ENCODE measurements at regions not wholly inside any gene's neighbourhood (a gene's known extent, or its start where the extent isn't known, plus 50 kb on each side); places are given as distances from the start of the nearest gene placed in this dataset.

DNA sequence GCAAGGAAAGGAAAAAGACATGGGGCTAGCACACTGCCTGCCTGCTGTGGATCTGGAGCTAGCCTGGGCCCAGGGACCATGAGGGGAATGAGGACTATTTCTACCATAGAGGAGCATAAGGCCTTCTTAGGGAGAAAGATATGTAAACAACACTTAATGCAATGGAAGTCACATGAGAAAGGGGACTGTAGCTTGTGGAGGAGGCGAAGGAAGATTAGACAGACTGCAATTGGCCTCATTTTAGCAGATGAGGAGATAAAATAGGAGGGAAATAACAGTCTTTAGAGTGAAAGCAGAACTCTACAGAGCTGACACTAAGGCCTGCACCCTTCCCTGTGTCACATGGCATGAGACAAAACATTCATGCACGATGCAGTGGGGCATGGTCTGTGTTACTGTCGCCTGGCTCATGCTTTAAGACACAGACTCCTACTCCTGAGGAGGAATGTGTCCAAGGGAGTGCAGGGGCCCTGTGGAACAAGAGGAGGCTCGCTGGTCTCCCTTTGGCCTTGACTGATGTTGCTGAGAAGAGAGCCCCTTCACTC lies 829.3 kb upstream of the IGFBP3 start:
- TF ChIP-seq FOXP2 (optimal IDR thresholded peaks at IDR 0.05; ENCODE audit: control extremely low read depth, extremely low read length, insufficient read depth) (no peak), POLR2AphosphoS5 (IDR thresholded peaks at IDR 0.05; ENCODE audit: borderline replicate concordance, low read depth, low read length) (no peak), EZH2 (IDR thresholded peaks at IDR 0.05) (no peak)
- no peak overlapping the region for H3K9ac ChIP-seq (ENCODE audit: insufficient read length)
- no peaks in the 10 kb centered on the region for H3K36me3 ChIP-seq (ENCODE audit: insufficient read depth, low read length)
- H3K27ac ChIP-seq = no peak overlapping the region
- no peaks in the 10 kb centered on the region for H3K9me3 ChIP-seq (ENCODE audit: low read depth, low read length)
- H3K4me3 ChIP-seq = no peak overlapping the region
- no peak for DNase-seq (ENCODE audit: low read depth, low spot score)

DNA sequence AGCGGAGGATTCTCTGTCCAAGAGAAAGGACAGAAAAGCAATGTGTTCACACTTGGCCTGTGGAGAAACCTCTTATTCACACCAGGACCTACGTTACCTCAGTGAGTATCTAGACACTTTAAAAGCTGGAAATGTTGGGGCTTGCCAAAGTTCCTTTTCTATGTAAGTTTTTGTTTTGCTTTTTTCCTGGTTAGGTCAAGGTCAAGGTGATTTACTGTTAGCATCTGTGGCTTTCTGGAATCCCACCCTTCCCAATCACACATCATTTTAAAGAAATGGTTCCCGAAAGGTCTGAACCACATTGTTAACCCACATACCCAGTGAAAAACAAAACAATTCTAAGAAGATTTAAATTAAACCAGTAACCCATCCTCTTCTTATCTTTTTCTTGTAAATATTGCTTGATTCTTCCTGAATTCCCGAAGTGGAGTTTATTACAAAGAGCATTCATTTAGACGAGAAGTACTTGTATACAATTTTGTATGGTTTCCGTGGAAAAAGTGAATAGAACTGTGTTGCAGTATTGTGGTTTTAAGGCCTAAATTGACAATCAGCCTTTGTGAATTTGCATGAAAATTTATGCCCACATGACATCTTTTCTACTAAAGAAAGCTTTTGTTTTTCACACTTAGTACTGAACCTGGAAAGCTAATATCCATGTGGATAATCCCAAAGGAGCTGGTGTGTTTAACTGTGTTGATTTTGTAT lies 827.0 kb upstream of the IGFBP3 start:
- TF ChIP-seq POLR2AphosphoS5 (IDR thresholded peaks at IDR 0.05; ENCODE audit: borderline replicate concordance, low read depth, low read length) (no peak), EZH2 (IDR thresholded peaks at IDR 0.05) (no peak), FOXP2 (optimal IDR thresholded peaks at IDR 0.05; ENCODE audit: control extremely low read depth, extremely low read length, insufficient read depth) (no peak)
- H3K36me3 ChIP-seq (ENCODE audit: insufficient read depth, low read length) = no peaks in the 10 kb centered on the region
- no peak for DNase-seq (ENCODE audit: low read depth, low spot score)
- no peak overlapping the region for H3K27ac ChIP-seq
- H3K9me3 ChIP-seq (ENCODE audit: low read depth, low read length) = no peaks in the 10 kb centered on the region
- H3K4me3 ChIP-seq = no peak overlapping the region
- no peak overlapping the region for H3K9ac ChIP-seq (ENCODE audit: insufficient read length)

DNA sequence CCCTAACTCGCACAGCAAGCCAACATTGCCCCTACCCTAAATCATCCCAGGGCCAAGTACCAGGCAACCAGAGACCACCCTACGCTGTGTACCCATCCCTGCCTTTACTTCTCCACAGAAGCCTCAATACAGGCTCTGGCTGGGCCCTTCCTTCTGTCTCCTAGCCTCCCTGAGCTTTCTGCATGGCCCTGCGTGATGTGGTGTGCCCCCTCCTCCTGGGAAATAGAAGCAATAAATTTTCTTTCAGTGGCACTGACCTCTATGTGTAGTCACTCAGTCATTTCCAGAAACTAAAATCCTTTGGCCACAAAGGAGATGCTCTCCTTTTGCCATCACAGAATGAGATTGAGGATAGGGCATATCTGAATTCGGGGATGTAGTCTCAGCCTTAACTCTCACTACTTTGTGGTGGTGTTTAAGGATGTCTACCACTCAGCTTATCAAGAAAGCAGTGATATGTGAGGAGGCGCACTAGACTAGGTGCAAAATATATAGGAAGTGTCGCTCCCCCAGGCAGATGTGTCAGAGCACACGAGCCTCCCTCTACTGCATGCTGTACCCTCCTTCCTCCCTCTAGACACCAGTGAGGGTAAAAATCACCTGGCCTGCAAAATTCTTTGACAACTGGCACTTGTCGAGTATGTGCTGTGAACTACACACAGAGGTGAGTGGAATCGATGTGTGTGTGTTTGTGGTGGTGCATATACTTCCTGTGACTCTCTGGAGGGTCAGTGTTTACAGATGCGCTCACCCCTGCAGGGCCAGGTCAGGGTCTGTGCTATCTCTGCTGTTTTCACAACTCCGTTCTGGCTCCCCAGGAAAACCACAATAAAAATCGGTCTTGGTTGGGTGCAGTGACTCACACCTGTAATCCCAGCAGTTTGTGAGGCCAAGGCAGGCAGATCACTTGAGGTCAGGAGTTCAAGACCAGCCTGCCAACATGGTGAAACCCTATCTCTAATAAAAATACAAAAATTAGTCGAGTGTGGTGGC lies 825.9 kb upstream of the IGFBP3 start:
- Histone ChIP-seq H3K27ac (no peak overlapping the region), H3K9me3 (ENCODE audit: low read depth, low read length) (no peaks in the 10 kb centered on the region), H3K4me3 (no peak overlapping the region), H3K36me3 (ENCODE audit: insufficient read depth, low read length) (no peaks in the 10 kb centered on the region), H3K9ac (ENCODE audit: insufficient read length) (no peak overlapping the region)
- TF ChIP-seq FOXP2 (optimal IDR thresholded peaks at IDR 0.05; ENCODE audit: control extremely low read depth, extremely low read length, insufficient read depth) (no peak), POLR2AphosphoS5 (IDR thresholded peaks at IDR 0.05; ENCODE audit: borderline replicate concordance, low read depth, low read length) (no peak), EZH2 (IDR thresholded peaks at IDR 0.05) (no peak)
- no peak for DNase-seq (ENCODE audit: low read depth, low spot score)

GRCh38 chr7:46745707-46746090 lies 824.6 kb upstream of the IGFBP3 start:
- no peaks in the 10 kb centered on the region for H3K36me3 ChIP-seq (ENCODE audit: insufficient read depth, low read length)
- no peak overlapping the region for H3K27ac ChIP-seq
- H3K9me3 ChIP-seq (ENCODE audit: low read depth, low read length) = no peaks in the 10 kb centered on the region
- no peak overlapping the region for H3K9ac ChIP-seq (ENCODE audit: insufficient read length)
- TF ChIP-seq FOXP2 (optimal IDR thresholded peaks at IDR 0.05; ENCODE audit: control extremely low read depth, extremely low read length, insufficient read depth) (no peak), EZH2 (IDR thresholded peaks at IDR 0.05) (no peak), POLR2AphosphoS5 (IDR thresholded peaks at IDR 0.05; ENCODE audit: borderline replicate concordance, low read depth, low read length) (no peak)
- DNase-seq (ENCODE audit: low read depth, low spot score) = no peak
- no peak overlapping the region for H3K4me3 ChIP-seq

DNA sequence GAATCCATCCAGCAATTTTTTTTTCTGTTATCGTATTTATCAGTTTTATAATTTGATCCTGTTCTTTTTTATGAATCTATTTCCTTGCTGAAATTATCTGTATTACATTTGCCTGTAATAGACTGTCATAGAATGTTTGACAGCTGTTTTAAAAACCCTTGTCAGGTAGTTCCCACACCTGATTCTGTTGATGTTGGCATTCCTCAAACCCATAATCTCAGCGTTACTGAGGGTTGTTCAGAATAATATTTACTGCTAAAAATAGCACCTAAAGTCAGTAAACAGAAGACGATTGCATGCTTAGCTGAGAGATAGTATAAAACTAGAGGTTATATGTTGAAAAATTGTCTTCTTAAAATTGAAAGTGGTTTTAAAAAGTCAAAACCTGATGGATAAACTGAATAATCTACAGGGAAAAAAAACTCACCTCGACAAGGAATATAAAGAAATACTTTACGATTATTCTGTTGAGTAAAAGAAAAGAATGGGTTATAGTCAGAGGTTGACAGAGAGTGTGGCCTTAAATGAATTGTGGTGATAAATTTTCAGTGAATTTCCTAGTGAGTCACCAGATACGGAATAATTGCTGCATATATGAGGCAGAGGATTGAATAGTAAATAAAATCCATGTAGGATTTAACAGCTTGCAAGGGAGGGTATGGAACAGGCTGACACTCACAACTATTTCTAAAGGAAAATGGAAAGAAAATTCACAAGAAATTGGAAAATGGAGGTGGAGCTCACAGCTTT lies 824.1 kb upstream of the IGFBP3 start:
- Histone ChIP-seq H3K36me3 (ENCODE audit: insufficient read depth, low read length) (no peaks in the 10 kb centered on the region), H3K9me3 (ENCODE audit: low read depth, low read length) (no peaks in the 10 kb centered on the region), H3K9ac (ENCODE audit: insufficient read length) (no peak overlapping the region), H3K27ac (no peak overlapping the region), H3K4me3 (no peak overlapping the region)
- TF ChIP-seq EZH2 (IDR thresholded peaks at IDR 0.05) (no peak), POLR2AphosphoS5 (IDR thresholded peaks at IDR 0.05; ENCODE audit: borderline replicate concordance, low read depth, low read length) (no peak), FOXP2 (optimal IDR thresholded peaks at IDR 0.05; ENCODE audit: control extremely low read depth, extremely low read length, insufficient read depth) (no peak)
- no peak for DNase-seq (ENCODE audit: low read depth, low spot score)

- Histone ChIP-seq H3K36me3 (ENCODE audit: insufficient read depth, low read length) (no peaks in the 10 kb centered on the region), H3K9ac (ENCODE audit: insufficient read length) (no peak overlapping the region), H3K9me3 (ENCODE audit: low read depth, low read length) (no peaks in the 10 kb centered on the region), H3K27ac (no peak overlapping the region), H3K4me3 (no peak overlapping the region)
- no peak for DNase-seq (ENCODE audit: low read depth, low spot score)
- TF ChIP-seq EZH2 (IDR thresholded peaks at IDR 0.05) (no peak), POLR2AphosphoS5 (IDR thresholded peaks at IDR 0.05; ENCODE audit: borderline replicate concordance, low read depth, low read length) (no peak)
These were observed 821.5 kb upstream of the IGFBP3 start for GRCh38 chr7:46742601-46743000.

- no peak for TF ChIP-seq POLR2AphosphoS5 (IDR thresholded peaks at IDR 0.05; ENCODE audit: borderline replicate concordance, low read depth, low read length)
- TF ChIP-seq EZH2 (IDR thresholded peaks at IDR 0.05) = no peak
- Histone ChIP-seq H3K9me3 (ENCODE audit: low read depth, low read length) (no peaks in the 10 kb centered on the region), H3K27ac (no peak overlapping the region), H3K36me3 (ENCODE audit: insufficient read depth, low read length) (no peaks in the 10 kb centered on the region), H3K9ac (ENCODE audit: insufficient read length) (no peak overlapping the region), H3K4me3 (no peak overlapping the region)
- DNase-seq (ENCODE audit: low read depth, low spot score) = no peak
These were observed 821.0 kb upstream of the IGFBP3 start for GRCh38 chr7:46741938-46742540.

Measured in SK-N-MC (cell line).